G401 (cell line): ENCODE measurements at regions not wholly inside any gene's neighbourhood (a gene's known extent, or its start where the extent isn't known, plus 50 kb on each side); places are given as distances from the start of the nearest gene placed in this dataset.

Experiments used
- DNase-seq: peaks from one replicate; pipeline ENCODE4 v3.0.0-alpha.2; 2015; ENCODE audit warnings: low spot score
- in situ Hi-C: cut with HindIII; loops from 2 replicates; pipeline ENCODE4 v1.10.0; 2016; ENCODE audit warnings: low sequenced_read_pairs, mixed read lengths

GRCh38 chr14:87008965-87009364 is 984.0 kb downstream of the GALC start:
- in situ Hi-C loops, result no loop called here
- no peak for DNase-seq

DNA sequence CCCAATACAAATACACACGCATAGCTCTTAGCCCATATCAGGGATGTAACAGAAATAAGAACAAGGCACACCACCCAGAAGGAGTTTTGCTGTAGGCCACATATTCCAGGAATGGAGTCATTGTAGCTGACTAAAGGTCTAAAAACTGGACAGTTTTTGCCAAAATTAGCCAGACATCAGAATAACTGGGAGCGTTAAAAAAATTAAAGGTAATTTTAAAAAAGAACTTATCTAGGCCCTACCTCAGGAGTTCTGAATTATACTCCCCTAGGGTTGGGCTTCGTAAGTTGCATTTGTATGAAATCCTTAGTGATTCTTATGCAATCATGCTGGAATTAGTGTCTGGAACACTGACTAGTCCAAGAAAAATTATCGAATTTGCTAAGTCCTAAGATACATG is 987.7 kb downstream of the GALC start:
- DNase-seq, result no peak
- in situ Hi-C loops, result no loop called here

DNA sequence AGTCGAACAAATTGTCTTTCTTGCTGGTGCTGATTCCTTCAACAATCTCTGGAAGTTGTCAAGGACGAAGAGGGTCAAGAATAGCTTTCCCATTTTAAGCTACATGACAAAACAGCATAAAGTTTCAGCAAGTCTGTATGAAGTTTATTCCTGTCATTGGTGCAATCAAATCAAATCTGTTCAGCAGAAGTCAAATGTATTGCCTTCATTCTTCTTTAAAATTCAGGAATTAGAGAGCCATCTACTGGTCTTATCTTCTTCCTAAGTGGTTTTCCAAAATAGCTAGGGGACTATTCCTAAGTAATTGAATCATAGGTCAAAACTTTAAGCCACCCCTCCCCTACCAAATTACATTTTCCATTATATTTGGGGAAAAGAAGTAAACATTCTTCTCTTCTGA is 990.2 kb downstream of the GALC start:
- no peak for DNase-seq
- in situ Hi-C loops, result no loop called here

DNA sequence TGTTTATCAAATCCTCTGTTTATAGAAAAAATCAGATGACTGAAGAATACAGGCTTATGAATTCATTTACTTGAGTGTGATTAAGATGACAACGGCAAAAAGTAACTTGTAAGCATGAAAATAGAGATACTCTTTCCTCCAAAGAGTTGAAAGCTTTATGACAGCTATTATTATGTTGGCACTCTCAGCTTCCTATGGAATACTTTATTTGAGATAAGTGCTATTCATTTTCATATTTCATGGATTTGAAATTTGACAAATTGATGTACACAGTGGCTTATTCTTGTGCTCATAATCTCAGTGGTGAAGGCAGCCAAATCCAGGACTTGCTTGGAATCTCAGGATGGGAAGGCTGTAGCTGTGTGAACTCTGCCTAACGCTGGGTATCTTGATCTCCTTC is 991.6 kb downstream of the GALC start:
- in situ Hi-C loops, result no loop called here
- no peak for DNase-seq

DNA sequence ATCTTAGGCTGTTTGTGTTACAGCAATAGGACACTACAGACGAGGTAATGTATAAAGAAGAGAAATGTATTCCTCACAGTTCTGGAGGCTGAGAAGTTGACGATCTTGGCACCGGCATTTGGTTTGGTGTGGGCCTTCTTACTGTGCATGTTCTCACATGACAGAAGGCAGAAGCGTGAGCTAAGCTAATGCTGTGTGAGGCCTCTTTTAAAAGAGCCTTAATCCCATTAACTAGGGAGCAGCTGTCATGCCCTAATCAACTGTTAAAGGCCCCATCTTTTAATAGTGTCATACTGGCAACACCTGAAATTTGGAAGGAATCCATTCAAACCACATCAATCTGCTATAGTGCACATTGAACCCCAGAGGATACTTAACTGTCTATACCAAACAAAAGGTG is 992.9 kb downstream of the GALC start:
- in situ Hi-C loops, result no loop called here

DNA sequence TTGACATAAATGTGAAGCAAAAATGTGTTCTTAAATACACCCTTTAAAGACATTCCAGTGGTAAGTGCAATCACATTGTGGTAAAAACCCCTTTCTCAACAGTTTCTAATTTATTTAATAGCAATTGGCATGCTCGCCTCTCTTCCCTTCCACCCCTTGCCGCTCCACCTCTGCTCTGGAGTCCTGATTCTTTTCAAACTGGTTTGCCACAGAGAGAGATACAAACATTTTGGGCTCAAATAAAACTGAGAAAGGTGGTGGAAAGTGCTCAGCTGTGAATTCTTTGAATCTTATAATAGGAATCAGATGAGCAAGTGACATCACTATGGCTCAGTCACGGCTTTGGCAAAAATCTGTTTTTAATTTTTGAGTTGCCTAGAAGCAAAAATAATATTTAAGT is 993.9 kb downstream of the GALC start:
- DNase-seq, result no peak
- in situ Hi-C loops, result no loop called here

More for the DNA sequence above, 992.9 kb downstream of the GALC start:
- DNase-seq, result no peak

DNA sequence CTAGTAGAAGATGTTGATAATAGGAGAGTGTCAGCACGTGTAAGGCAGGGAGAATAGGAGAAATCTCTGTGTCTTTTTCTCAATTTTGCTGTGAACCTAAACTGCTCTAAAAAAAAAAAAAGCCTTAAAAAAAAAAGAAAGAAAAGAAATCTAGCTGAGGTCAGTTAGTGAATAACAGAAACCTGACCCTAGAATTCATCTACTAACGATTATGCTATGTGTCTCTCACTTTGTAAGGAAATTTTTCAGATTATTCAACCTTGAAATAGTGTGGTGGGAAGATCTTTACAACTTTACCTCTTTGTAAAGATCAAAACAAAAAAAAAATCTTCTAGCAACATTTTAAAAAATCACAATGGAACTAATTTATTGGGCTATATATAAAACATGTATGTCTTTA is 995.7 kb downstream of the GALC start:
- DNase-seq, result no peak
- in situ Hi-C loops, result no loop called here

- DNase-seq, result no peak
- in situ Hi-C loops, result no loop called here
These were observed 1002.6 kb downstream of the GALC start for GRCh38 chr14:86990396-86990795.

DNA sequence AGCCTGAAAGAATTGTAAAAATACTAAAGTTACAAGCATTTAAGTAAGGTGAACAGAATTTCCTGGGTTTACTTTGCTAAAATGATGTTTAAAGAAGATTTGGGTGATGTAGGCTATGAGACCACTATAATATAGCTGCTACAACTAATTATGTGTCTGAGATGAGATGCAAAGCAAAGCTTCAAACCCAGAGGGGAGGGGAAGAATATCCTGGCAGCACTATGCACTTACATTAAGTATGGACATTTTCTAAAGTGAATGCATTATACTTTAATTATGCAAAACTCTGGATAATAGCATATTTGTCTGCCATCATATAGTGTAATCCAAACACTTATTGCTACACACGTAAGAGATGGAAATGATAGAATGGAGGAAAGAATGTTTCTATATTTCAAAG is 1003.7 kb downstream of the GALC start:
- in situ Hi-C loops, result no loop called here

GRCh38 chr14:86987966-86988365 is 1005.0 kb downstream of the GALC start:
- in situ Hi-C loops, result no loop called here
- DNase-seq, result no peak

More for the DNA sequence above, 1003.7 kb downstream of the GALC start:
- no peak for DNase-seq

- DNase-seq, result no peak
- in situ Hi-C loops, result no loop called here
These were observed 1019.8 kb downstream of the GALC start for GRCh38 chr14:86973177-86973576.

- in situ Hi-C loops, result no loop called here
- DNase-seq, result no peak
These were observed 1021.7 kb downstream of the GALC start for GRCh38 chr14:86971292-86971691.

DNA sequence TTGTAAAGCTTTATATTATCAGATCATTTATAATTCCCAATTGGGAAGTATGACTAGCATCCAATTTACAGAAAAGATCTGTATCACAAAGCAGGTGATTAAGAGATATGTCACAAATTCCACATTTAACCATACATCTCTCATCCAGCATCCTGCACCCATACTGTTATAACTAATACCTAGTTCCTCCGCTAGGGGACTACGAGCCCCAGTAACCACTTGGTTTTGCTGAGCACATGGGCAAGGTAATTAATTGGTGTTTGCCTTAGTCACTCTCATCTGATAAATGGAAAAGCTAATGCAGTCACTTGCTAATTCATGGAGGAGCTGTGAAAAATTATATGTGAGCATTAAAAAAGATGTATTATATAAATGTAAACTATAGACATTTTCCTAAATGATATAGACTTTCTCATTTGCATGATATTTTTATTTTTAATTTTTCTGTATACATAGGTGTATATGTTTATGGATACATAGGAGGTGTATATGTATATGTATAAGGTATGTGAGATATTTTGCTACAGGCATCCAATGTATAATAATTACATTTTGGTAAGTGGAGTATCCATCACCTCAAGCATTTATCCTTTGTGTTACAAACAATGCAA is 1031.8 kb downstream of the GALC start:
- in situ Hi-C loops, result no loop called here
- DNase-seq, result no peak

DNA sequence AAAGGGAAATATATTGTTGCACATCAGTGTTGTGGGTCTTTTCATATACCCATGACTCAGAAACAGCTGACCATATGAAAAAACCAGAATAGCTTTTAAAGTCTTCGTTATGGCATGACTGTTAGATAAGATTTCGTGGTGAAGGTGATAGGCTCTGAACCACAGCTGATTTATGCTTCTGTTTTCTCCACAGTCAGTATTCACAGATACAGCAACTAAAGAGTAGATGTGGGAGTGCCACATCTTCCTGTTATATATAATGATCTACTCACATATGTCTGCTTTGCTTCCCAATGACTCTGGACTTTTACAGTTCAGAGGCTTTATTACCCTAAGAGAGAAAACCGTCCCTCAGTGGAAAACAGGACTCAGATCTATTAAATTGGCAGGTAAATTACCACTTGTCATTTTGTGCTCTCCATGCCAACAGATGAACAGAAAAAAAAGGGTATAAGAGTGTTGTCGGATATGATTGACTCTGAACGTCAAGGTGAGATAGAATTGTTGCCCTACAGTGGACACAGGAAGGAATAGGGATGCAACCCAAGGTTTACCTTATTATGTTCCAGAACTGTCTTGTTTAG is 1037.1 kb downstream of the GALC start:
- no peak for DNase-seq
- in situ Hi-C loops, result no loop called here

DNA sequence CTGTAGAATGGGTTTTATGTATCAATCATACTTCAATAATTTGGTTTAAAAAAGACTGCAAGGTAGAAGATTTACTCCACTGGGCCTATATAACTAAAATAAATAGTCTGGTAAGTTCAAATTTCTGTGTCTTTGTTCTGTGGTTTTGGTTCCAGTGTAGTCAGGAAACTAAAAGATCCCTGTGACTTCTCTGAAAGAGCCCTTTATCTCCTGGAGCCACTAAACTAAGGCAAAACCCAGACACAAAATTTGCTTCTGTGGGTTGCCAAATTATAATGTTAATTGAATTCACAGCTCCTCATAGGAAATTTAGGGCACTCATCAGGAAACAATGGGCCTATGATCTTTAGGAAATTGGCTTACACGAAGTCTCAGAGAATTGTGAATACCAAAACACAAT is 1038.4 kb downstream of the GALC start:
- DNase-seq, result no peak
- in situ Hi-C loops, result no loop called here

DNA sequence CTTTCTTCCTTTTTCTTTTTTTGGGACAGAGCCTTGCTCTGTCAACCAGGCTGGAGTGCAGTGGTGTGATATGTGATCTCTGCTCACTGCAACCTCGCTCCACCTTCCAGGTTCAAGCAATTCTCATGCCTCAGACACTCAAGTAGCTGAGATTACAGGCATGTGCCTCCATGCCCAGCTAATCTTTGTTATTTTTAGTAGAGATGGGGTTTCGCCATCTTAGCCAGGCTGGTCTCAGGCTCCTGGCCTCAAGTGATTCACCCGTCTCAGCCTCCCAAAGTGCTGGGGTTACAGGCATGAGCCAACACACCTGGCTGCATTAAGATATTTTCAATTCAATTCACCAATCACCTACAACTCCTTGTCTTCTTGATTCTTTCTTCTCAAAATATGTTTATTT is 1046.5 kb downstream of the GALC start:
- in situ Hi-C loops, result no loop called here
- DNase-seq, result no peak

GRCh38 chr14:86944434-86944833 is 1048.5 kb downstream of the GALC start:
- in situ Hi-C loops, result no loop called here
- no peak for DNase-seq

DNA sequence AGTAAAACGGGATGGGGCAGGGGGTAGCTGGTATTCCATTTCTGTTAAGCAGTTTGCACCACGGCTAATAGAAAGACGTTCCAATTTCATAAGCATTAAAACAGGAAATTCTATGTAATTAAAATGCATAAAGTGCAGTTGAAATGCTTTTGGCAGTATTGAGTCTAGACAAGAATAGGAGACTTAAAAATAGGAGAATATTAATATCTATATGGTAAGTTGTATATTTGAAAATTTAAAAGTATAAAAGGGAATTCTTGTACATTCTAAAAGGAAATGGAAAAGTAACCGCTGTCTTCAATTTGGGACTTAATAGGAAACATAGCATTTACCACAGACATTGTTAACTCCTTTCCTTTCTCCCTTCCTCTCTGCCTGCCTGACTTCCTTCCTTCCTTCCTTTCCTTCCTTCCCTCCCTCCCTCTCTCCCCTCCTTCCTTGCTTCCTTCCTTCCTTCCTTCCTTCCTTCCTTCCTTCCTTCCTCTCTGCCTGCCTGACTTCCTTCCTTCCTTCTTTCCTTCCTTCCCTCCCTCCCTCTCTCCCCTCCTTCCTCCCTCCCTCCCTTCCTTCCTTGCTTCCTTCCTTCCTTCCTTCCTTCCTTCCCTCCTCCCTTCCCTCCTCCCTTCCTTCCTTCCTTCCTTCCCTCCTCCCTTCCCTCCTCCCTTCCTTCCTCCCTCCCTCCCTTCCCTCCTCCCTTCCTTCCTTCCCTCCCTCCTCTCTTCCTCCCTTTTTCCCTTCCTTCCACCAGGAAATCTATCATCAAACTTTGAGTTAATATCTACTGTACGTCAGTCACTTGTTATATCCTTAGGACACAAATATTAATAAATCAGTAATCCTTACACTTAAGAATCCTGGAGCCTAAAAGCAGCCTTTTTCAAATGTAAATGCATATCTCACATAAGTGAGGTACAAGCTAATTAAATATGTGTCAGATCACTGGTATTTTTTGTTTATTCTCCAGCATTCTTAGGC is 1049.3 kb downstream of the GALC start:
- in situ Hi-C loops, result no loop called here
- no peak for DNase-seq

- in situ Hi-C loops, result no loop called here
- no peak for DNase-seq
These were observed 1050.0 kb downstream of the GALC start for GRCh38 chr14:86942936-86943335.

DNA sequence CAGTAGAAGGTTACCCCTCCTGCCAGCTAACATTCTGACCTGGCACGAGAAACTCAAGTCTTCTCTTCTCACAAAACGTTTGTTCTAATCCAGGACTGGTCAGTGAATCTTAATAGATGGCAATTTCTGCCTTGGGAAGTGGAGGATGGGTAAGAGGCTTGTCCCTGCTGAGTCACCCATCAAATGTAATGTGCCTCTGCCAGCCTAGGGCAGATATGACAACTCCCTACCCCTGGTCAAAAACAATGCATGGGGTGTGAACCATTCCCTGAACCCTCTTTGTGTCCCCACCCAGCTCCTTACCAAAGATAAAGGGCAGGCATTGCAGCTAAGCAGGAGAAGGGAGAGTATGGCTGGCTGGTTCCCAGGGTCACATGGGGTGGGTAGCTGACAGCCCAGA is 1052.9 kb downstream of the GALC start:
- DNase-seq, result no peak
- in situ Hi-C loops, result no loop called here
